ENCODE measurements at regions not wholly inside any gene's neighbourhood (a gene's known extent, or its start where the extent isn't known, plus 50 kb on each side); places are given as distances from the start of the nearest gene placed in this dataset.
A peak's percentile ranks its signal among the peaks of the same experiment; 100 is the strongest.
"Not testable (repeated sequence)": the region's sequence is repeated elsewhere in the genome, so short reads cannot be mapped to it uniquely, and the experiment has no call there.

DNA sequence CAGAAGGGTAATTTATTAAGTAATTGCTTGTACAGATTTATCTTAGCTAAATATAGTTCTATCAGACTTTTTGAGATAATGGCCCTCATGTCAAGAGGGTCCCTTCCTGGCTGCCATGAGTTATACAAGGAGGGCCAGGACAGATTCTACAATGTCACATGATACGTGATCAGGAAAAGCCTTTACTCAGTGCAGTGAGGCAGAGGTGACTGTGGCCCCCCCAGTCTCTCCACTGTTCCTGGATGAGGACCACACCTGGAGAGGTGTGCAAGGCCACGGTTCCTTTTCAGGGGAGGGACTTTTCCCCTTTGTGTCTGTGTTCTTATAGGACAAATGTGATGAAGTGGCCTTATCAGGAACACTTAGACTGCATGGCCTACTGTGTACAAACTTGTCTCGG is 54.3 kb upstream of the LRCH1 start:
- DNase-seq (ENCODE audit: low spot score): no peak
- no peak for FAIRE-seq

DNA sequence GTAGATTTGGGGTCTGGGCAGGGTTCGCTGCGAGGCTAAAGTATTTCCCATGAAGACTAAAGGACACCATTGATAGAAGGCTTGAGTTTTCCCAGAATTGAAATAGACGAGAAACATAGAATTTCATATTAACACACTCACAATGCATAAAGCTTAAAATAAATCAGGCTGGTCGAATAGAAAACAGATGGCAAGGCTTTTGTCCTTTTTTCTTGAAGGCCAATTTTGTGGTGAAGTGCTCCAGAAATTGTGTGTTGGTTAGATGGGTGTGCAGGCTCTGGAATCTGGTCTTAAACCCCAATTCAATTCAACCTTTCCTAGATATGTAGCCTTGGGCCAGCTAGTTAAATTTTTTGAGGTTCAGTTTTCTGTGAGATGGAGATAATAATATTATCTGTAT is 56.9 kb upstream of the LRCH1 start:
- DNase-seq (ENCODE audit: low spot score) (no peak), FAIRE-seq (no peak)

DNA sequence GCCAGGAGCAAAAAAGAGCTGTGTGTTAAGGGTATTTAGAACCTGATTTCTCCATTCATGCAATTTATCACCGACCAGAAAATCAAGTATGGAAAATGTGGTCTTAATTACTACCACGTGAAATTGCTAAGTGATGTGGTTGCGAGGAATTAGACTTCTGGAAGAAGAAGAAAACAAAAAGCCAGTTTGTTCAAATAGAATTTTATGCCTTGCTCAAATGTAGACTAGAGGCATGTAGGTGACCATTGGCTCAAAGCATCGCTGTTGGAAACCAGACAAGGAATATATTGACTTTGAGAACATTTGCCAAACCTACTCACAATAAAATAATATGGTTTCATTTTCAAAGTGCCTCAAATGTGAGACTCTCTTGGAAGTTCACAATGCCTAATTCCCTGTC is 57.3 kb upstream of the LRCH1 start:
- FAIRE-seq: no peak
- DNase-seq (ENCODE audit: low spot score): no peak

DNA sequence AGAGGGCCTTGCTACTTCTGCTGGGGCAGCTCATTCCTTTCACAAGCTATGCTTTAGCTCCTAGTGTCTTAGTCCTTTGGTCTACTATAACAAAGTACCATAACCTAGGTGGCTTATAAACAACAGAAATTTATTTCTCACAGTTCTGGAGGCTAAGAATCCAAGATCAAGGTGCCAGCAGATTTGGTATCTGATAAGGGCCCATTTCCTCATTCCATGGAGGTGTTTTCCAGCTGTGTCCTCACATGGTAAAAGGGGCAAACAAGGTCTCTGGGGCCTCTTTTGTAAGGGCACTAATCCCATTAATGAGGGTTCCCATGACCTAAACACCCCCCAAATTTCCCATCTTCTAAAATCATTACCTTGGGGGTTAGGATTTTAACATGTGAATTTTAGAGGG is 57.9 kb upstream of the LRCH1 start:
- no peak for FAIRE-seq
- DNase-seq (ENCODE audit: low spot score): no peak

DNA sequence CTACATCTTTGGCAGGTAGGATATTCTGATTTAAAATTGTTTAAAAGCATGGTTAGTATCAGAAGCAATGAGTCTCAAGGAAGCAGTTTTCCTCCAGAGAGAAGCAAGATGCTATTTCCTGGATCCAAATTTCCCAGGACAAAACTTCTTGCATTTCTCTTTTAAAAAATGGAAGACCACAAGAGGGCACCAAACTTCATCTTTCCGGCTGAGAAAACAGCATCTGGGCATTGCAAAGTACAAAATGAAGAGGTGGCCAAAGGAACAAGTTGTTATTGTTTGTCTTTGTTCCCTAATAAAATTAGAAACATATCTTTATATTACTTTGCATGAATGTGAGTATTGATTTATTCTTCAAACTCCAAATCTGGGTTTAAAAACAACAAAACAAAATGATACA is 60.0 kb upstream of the LRCH1 start:
- peak; percentile 71 for FAIRE-seq

DNA sequence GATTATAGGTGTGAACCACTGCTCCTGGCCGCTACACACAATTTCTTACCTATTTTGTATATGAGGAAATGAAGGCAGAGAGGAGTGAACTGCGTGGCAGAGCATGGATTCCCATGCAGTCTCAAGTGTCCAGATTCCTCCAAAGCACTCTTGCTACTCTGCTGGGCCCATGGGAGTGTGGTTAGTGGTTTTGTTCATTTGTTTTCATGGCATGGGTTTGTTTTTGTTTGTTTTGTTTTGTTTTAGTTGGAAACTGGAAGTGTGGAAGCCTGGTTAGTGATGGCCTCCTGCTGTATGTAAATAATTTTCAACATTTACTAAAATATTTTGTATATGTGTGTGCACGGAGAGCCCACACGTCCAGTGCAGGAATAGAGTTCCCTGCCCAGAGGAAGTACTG is 61.3 kb upstream of the LRCH1 start:
- no peak for DNase-seq (ENCODE audit: low spot score)
- FAIRE-seq: no peak

More for the DNA sequence above, 60.0 kb upstream of the LRCH1 start:
- DNase-seq (ENCODE audit: low spot score): no peak

DNA sequence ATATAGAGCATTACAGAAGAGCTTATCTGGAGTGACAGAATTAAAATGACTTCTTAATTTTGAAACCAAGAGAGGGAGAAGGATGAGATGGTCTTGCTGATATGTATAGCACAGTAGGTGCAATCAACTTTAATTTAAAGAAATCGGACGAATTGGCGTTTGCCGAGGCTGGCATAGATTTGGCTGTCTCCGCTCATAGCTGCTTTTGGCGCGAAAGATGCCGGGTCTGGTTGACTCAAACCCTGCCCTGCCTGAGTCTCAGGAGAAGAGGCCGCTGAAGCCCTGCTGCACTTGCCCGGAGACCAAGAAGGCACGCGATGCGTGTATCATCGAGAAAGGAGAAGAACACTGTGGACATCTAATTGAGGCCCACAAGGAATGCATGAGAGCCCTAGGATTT is 62.3 kb upstream of the LRCH1 start:
- DNase-seq (ENCODE audit: low spot score); FAIRE-seq: not testable (repeated sequence)

DNA sequence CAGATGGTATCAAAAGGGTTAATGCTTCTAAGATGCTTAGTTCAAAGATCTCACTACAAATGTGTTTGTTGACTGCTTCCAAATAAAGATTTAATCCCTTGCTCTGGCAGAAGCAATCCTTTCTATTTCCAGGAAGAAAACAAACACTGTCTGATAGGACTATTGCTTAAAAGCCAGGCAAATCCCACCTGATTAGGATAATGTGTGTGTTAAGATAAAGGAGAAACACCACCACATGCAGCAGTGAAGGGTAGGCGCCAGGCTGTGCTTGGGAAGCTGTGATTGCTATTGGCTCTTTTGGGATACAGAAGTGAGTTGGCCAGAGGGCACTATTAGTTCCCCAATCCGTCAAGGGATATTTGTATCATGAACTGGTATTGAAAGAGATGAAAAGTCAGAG is 62.8 kb upstream of the LRCH1 start:
- DNase-seq (ENCODE audit: low spot score) (no peak), FAIRE-seq (no peak)

DNA sequence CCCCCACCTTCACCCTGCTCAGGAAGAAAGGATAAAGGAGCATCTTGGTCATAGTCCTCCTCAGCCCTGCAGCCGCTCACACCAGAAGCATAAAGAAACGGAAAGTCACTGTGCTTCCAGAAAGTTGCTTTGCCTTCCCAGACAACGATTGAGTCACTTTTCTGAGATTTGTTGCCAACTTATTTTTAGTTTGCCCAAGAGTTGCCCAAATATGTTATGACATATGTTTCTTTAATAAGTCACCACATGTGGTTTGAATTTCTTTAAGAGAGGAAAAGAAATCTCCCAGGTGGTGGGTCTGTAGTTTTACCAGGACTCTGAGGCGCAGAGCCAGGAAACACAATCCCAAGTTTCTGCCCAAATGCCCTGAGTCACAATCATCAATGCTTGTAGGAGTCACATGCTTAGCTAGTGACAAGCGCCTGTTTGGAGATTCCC is 63.4 kb upstream of the LRCH1 start:
- FAIRE-seq: peak; percentile 66
- peak; percentile 29 for DNase-seq (ENCODE audit: low spot score)

DNA sequence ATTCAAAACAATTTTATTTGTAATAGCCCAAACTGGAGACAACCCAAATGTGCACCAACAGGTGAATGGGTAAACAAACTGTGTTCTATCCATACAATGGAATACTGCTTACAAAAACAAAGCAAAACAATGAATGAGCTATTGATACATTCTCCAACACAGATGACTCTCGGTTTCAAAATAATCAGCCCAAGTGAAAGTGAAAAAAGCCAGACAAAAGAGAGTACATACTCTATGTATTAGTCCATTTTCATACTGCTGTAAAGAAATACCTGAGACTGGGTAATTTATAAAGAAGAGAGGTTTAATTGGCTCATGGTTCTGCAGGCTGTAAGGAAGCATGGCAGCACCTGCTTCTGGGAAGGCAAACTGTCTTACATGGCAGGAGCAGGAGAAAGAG is 65.2 kb upstream of the LRCH1 start:
- no peak for DNase-seq (ENCODE audit: low spot score)
- no peak for FAIRE-seq

DNA sequence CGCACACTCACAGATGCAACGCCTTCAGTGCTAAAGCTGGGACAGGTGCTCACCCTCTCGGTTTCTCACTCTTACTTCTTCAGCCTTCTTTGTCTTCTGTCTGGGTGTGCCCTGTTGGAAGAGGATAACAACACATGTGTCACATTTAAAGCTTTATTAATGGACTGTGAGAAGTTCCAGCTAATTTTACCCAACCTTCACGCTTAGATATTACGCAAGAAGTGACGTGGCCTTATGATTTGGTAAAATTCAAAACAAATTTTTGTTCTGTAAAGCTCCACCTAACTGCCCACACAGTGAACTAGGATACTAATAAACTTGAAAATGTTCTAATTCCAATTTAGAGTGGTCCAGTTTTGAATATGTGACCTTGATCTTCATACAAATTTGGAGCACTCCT is 66.7 kb upstream of the LRCH1 start:
- no peak for DNase-seq (ENCODE audit: low spot score)
- no peak for FAIRE-seq

DNA sequence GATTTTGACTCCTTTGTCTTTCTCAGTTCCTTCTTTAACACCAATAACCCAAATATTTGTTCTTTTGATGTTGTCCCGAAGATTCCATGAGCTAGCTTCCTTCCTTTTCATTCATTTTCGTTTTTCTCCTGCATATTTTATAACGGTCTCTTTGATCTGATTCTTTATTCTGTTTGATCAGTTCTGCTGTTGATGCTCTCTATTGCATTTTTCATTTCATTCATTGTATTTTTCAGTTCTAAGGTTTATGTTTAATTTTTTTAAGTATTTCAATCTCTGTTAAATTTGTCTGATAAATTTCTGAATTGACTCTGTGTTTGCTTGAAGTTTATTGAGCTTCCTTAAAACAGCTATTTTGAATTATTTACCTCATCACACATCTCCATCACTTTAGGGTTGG is 68.4 kb upstream of the LRCH1 start:
- FAIRE-seq: no peak
- no peak for DNase-seq (ENCODE audit: low spot score)

DNA sequence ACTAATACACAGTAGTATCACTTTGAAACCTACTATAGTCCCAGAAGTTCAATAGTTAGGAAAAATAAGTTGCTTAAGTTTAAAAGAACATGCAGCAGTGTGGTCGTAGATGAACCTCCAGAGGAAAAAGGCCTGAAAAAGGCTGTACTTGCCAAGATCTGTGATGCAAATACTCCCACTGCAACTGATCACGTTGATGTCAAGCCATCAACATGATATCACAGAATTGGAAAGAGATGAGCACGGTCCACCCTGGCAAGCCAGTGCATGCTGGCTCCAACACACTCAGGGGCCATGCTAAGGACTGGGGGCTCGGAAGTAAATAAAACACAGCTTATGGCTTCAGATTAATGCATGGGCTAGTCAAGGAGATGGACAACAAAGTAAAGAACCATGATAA is 71.8 kb upstream of the LRCH1 start:
- no peak for FAIRE-seq
- DNase-seq (ENCODE audit: low spot score): no peak

DNA sequence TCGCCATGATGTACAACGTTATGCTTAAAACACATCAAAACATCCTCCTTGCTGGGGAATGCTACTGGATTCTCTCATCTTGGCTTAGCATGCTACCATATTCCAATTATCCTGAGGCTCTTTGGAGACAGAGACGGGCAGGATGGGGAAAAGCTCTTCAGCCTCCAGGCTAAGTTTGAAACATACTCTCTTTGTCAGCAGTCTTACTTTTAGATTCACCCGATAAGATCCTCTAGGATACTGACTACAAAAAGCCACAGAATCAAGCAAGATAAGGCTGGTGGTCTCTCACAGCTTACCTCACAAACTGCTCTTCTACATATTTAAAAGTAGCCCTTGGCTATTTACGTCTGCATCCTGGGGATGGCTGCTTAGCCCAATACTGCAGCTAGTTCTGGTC is 72.8 kb upstream of the LRCH1 start:
- no peak for FAIRE-seq

DNA sequence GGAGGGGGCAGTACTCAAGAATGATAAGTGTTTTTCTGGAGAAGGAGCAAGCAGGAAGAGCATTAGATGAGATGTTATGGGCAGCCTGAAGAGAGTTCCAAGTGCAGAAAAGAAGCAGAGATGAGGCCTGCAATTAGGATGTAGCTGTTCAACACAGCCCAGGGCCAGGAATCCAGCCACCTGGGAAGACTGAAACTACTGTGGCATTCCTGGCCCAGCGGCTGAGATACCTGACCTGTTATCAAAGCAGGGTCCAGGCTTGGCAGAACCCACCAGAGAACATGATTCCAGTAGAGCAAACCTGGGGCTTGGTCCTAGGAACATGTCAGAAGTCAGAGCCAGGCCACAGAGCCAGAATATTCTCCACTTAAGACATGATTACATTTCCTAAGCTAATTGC is 73.3 kb upstream of the LRCH1 start:
- FAIRE-seq (no peak), DNase-seq (ENCODE audit: low spot score) (no peak)

More for the DNA sequence above, 72.8 kb upstream of the LRCH1 start:
- DNase-seq (ENCODE audit: low spot score): no peak

DNA sequence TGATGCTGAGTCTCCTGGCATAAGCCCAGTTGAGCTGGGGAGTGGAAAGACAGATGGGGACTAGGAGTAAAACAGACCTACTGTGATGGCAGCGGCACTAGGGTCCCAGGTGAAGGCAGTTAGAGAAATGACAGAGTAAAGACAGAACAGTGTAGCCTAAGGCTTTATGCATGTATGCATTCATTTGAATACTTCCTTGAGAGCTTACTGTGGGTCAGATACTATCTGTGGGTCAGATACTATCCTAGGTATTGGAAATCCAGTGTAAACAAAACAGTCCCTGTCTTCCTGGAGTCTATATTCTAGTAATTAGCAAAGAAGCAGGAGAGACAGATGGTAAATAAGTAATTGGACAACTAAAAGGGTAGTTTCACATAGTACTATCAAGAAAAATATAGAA is 73.7 kb upstream of the LRCH1 start:
- FAIRE-seq (no peak), DNase-seq (ENCODE audit: low spot score) (no peak)

DNA sequence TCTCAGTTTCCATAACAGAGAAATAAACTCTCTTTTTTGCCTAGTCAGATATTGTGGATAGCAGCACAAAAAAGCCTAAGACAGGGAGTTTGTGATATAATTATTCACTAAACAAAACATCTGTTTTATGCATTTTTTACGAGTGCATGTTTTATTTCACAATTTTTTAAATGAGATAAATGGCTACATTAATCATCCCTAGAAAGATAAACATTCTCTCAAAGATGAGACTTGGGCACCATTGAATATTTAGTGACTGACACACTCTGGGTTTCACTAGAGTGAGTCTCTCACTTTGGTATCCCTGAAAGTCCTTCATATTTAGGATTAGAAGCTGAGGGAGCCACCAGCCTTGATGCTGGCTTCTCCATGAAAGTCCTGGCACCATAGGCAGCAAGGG is 74.3 kb upstream of the LRCH1 start:
- DNase-seq (ENCODE audit: low spot score): no peak
- no peak for FAIRE-seq

DNA sequence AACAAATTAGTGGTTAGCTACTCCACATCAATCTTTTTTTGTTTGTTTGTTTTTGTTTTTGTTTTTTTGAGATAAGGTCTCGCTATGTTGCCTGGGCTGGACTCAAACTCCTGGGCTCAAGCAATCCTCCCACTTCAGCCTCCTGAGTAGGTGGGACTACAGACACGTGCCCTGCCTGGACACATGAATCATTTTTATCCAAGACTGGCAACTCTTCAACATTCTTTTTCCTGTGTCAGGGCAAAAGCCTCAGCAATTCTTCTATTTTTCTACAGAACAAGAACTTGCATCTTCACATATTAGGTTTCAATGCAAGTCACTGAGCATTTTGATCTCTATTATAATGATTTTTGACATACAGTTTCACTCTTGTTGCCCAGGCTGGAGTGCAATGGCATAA is 76.8 kb upstream of the LRCH1 start:
- FAIRE-seq (no peak), DNase-seq (ENCODE audit: low spot score) (no peak)

DNA sequence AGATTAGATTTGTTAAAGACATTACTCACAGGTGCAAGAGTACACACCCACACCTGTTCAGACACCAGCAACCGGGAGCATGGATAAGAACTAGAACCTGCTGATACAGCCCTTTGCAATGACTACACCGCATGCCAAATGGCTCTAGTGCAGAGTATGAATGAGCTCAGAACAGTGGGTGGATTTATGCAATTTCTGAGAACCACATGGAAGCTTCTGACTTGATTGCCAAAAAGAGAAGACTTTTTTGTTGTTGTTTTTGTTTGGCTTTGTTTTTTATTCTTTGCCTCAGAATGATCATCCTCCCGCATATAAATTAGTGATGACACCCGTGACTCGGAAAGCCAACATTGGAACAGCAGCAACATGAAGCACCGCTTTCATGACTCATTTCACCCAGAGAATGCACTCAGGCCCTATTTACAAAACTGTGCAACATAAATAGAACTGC is 77.4 kb upstream of the LRCH1 start:
- DNase-seq (ENCODE audit: low spot score) (no peak), FAIRE-seq (no peak)

DNA sequence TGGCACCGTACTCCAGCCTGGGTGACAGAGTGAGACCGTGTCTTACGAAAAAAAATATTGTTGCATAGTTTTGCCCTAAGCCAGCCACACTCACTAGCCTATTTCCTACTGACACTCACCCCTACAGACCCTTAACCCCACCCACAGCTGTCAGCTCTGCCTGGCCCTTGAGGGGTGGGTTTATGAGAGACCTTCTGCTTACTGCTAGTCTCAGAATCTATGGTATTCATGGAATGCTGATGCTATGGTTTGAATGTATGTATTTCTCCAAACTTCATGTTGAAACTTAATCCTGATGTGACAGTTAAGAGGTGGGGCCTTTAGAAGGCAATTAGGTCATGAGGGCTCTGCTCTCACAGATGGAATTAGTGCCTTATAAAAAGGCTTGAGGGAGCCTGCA is 79.2 kb upstream of the LRCH1 start:
- DNase-seq (ENCODE audit: low spot score): no peak
- no peak for FAIRE-seq

DNA sequence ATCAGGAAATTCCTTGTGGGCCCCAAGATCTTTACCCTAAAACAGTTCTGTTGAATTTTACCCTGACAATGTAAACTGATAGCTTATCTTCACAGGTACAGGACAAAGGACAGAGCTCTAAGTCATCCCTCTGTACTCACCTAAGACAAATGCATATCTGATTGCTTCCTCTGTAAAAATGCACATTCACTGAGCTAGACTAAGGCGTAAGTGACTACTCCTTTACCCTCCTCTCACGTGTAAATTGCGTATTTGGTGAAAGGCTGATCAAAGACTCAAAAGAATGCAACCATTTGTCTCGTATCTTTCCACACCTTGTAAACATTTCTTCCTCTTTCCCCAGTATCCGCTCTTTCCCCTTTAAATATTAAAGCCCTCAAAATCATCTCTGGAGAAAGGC is 80.6 kb upstream of the LRCH1 start:
- DNase-seq (ENCODE audit: low spot score): no peak
- FAIRE-seq: no peak

DNA sequence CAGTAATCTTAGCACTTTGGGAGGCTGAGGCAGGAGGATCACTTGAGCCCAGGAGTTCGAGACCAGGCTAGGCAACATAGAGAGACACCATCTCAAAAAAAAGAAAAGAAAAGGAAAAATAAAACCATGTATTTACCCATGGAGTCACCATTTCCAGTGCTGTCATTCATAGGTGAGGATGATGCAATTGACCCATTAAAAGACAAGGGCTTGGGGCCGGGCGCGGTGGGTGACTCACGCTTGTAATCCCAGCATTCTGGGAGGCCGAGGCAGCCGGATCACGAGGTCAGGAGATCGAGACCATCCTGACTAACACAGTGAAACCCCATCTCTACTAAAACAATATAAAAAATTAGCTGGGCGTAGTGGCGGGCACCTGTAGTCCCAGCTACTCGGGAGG is 82.6 kb upstream of the RUBCNL start:
- DNase-seq (ENCODE audit: low spot score); FAIRE-seq: not testable (repeated sequence)

DNA sequence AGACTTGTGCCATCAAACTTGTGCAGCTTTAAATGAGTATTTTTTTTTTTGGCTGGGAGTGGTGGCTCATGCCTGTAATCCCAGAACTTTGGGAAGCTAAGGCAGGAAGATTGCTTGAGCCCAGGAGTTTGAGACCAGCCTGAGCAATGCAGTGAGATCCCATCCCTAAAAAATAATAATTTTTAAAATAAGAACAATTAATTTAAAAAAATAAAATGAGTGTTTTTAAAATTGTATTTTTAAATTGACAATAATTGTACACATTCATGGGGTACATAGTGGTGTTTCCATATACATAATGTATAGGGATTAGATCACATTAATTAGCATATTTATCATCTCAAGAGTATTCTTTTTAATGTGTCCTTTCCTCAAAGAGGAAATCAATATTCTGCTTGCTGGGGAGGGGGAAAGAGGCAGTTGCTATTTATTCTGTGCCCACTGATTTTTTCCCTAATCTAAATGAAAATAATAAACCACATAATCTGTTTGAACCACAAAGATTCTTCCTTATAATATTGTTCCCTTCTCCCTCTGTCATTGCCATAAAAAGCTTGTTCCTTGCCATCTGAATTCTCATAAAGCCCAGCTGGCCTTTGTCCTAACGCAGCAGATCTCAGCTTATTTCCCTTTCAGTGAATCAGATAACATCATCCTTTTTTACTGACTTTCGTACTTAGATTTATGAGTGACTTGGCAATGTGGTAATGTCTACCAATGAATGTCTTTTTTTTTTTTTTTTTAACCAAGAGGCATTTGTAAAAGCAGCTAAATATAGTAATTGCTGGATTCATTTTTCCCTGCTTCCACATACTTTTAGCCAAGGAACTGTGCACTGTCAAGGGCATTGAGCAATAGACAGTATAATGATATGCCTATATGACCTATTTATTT is 81.8 kb upstream of the RUBCNL start:
- DNase-seq (ENCODE audit: low spot score) (no peak), FAIRE-seq (no peak)
